ENCODE measurements at regions not wholly inside any gene's neighbourhood (a gene's known extent, or its start where the extent isn't known, plus 50 kb on each side); places are given as distances from the start of the nearest gene placed in this dataset.
"Not testable (repeated sequence)": the region's sequence is repeated elsewhere in the genome, so short reads cannot be mapped to it uniquely, and the experiment has no call there.

DNA sequence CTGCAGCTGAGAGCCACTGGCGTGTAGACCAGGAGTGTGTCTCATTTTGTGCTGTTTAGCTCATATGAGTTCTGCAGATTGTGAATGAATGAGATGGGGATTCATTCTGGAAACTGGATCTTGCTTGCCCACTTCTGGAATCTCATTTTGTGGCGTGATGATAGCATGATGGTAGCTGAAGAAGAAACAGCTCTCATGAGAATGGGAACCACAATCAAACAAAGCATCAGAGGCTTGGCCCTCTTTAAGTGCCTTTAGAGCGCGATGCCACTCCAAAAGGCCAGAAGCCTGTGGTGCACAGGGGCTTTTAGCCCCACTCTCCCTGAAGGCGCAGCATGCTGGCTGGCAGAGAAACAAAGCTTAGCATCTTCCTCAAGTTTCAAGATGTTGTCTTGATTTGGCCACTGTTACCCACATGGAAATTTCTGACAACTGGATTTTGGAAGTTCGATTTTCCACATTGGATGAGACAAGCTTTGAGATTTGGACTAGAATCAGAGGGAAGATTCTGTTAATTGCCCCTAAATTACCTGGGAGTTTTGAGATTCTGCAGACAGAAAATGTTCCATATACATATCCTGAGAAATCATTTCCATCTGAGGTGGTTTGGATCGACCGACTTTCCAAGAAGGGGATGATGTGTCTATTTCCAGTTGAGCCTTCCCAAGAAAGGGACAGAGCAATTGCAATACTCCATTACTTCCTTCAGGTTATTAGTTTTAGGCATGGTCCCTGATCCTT is 234.5 kb downstream of the VAPA start:
- ATAC-seq (no peak), DNase-seq (no peak)
- intact Hi-C loops (cut with micrococcal nuclease) = no loop called here

GRCh38 chr18:10149768-10150556 is 236.1 kb downstream of the VAPA start:
- DNase-seq (no peak), ATAC-seq (no peak)
- intact Hi-C loops (cut with micrococcal nuclease) = no loop called here

GRCh38 chr18:10150576-10150975 is 236.8 kb downstream of the VAPA start:
- DNase-seq; ATAC-seq; intact Hi-C loops (cut with micrococcal nuclease): not testable (repeated sequence)

GRCh38 chr18:10152475-10152874 is 238.7 kb downstream of the VAPA start:
- DNase-seq = no peak
- no peak for ATAC-seq
- intact Hi-C loops (cut with micrococcal nuclease) = no loop called here

GRCh38 chr18:10153924-10154752 is 240.3 kb downstream of the VAPA start:
- intact Hi-C loops (cut with micrococcal nuclease) = no loop called here
- DNase-seq (no peak), ATAC-seq (peak; percentile 65)

DNA sequence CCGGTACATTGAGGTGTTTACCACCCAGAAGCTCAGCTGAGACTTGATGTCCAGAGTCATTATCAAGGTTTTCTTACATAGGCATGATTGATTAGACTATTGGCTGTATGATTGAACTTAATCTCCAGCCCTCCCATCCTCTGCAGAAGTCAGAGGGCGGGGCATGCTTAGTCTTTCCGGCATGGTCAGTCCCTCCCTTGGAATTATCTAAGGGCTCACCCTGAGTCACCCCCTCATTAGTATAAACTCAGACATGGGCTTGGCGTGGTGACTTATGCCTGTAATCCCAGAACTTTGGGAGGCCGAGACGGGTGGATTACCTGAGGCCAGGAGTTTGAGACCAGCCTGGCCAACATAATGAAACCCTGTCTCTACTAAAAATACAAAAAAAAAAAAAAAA is 243.9 kb downstream of the VAPA start:
- DNase-seq (no peak), ATAC-seq (no peak)
- intact Hi-C loops (cut with micrococcal nuclease) = no loop called here

- DNase-seq (no peak), ATAC-seq (no peak)
- intact Hi-C loops (cut with micrococcal nuclease) = no loop called here
Measured at GRCh38 chr18:10160251-10160650, 246.4 kb downstream of the VAPA start.

DNA sequence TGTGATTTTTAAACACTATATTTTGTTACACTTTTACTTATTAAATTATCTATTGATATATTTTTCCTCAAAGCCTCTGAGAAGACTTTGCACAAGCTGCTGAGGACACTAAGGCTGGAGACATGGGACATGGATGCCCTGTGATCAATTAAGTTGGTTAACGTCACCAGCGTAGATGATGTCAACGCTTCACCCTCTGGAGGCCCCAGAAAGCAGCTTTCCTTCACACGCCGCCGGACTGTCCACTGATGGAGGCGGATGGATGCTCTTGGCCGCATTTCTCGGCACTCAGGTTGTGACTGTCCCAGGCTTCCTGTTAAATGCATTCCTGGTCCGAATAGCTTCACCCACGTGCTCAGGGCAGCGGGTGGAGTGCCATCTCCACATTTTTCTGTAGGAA is 247.5 kb downstream of the VAPA start:
- no peak for ATAC-seq
- intact Hi-C loops (cut with micrococcal nuclease) = no loop called here
- no peak for DNase-seq

- ATAC-seq (no peak), DNase-seq (no peak)
- intact Hi-C loops (cut with micrococcal nuclease) = no loop called here
Measured at GRCh38 chr18:10162340-10162739, 248.5 kb downstream of the VAPA start.

DNA sequence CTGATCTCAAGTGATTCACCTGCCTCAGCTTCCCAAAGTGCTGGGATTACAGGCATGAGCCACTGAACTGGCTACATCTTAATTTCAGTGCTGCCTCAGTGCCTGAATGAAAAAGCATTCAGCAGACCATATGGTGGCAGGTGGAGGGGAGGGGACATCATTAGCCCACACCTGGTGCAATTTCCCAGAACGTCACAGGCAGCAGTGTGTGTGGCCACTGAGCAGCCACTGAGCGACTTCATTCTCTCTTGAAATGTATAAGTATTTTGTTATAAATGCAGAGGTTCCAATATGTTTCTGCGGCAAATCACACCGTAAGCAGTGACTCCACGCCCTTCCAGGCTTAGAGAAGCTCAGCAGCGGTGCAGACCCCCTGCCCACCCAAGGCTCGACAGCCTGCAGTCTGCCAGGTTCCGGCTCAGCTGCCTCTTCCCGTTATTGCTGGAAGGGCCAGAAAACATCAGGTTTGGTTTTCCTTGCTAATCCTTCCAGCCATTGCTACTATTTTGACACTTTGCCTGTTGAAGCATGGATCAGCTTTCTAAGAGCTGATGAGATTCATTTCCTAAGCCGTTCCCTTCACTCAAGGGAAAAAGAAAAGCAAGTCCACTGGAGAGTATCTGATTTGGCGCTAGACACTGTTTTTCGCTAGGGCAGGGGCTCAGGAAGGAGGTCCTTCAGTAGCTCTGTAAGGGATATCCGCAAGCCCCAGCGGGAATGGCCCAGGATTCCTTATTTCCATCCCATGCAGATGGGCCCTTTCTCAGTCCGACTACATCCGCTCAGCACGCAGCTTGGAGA is 250.7 kb downstream of the VAPA start:
- intact Hi-C loops (cut with micrococcal nuclease) = no loop called here
- DNase-seq = no peak
- peak; percentile 87 for ATAC-seq

DNA sequence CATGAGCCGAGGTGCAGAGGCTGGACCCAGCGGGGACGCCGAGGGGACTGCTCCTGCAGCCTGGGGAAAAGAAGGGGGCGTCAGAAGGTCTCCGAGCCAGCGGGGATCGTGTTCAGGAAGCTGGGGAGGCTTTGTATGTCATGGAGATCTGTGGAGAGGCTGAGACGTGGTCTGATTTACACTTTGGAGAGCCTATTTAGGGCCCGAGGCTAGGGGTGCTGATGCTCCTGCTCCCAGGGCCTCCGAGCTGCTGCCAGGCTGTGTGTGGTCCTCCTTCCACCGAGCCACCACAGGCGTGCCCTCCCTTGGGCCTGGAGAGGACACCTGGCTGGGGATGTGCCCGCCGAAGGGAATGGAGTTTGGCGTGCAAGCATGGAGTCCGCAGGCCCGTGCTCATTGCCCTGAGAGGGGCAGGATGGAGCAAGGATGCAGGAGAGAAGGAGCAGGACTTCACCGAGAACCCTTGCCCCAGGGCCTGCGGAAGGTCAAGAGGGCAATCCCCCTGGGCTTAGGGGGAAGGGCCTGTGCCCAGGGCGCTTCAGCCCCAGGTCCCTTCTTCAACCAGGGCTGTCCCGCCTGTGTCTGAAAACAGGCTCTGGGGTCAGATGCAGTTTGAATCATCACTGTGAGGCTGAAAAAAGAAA is 252.5 kb downstream of the VAPA start:
- DNase-seq = no peak
- intact Hi-C loops (cut with micrococcal nuclease) = no loop called here
- no peak for ATAC-seq

- DNase-seq (no peak), ATAC-seq (no peak)
- intact Hi-C loops (cut with micrococcal nuclease) = no loop called here
Measured at GRCh38 chr18:10167759-10168158, 253.9 kb downstream of the VAPA start.

DNA sequence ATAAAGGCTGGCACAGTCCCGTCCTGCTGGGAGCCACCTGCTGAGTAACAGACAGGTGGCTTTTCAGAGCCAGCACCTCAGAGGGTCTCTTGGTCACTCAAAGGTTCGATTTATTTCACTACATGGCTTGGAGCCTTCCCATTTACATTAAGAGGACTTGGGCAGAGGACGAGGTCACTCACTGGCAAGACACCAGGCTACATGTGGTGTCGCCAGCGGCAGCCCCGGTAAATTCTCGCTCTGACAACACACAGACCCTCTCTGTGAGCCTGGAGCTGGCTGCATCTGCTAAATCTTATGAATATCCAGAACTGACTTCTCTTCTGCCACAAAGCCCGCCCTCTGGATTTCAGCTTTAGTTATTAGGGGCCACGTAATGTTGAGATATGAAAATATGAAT is 254.7 kb downstream of the VAPA start:
- no peak for DNase-seq
- ATAC-seq = no peak
- intact Hi-C loops (cut with micrococcal nuclease) = no loop called here

DNA sequence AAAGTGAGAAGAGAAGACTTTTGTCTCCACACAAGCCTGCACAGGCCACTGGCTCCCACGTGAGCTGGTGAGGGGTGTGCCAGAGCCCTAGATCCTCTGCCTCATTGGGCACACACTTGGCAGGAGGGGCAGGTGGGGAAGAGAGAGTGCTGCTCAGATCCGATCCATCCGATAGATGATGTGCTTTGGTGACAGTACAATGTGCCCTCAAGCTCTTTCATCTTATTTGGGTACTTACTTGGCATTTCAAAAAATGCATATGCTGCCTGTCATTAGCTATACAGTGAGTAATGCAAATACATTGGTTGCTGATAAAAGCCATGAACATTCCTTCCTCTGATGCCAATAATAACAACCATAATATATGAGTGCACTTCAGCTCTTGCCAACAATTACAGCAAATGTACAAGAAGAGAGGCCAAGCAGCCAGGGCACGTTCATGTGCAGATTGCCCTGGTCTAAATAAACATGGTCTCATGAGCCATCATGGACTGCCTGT is 255.3 kb downstream of the VAPA start:
- DNase-seq = no peak
- ATAC-seq = no peak
- intact Hi-C loops (cut with micrococcal nuclease) = no loop called here

DNA sequence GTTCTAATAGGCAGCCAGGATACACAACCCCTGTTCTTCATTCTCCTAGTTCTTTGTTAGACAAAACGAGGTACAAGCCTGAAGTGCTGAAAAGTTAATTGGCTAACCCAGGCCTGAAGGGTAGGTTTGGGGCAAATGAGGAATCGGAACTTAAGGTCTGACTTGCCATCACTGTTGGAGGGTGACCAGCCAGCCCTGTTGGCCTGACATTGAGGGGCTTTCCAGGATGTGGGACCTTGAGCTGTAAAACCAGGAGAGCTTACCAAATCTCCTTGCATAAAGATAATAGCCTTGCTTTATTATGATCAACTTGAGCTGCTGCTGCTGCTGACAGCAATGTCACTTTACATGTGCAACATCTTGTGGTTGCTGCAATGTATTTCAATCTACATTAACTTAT is 256.0 kb downstream of the VAPA start:
- ATAC-seq (no peak), DNase-seq (no peak)
- intact Hi-C loops (cut with micrococcal nuclease) = no loop called here

DNA sequence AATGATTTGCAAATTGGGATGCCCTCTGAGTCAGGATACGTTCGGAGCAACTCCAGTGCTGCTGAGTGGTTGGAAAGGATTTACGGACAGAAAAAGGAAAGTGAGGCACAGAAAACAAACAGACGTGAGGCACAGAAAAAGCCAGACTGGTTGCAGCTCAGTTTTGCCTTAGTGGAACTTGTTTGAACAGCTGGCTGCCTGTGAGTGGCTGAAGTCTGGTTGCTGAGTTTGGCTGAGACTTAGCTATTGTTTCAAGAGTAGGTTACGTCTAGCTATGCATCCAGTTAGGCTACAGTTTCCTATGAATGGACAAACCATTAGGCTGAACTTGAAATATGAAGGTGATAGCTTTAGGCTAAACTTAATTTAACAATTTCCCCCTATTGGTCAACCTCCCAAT is 256.6 kb downstream of the VAPA start:
- intact Hi-C loops (cut with micrococcal nuclease) = no loop called here
- ATAC-seq (no peak), DNase-seq (no peak)

- ATAC-seq; DNase-seq; intact Hi-C loops (cut with micrococcal nuclease): not testable (repeated sequence)
Measured at GRCh38 chr18:10175333-10175732, 261.5 kb downstream of the VAPA start.

DNA sequence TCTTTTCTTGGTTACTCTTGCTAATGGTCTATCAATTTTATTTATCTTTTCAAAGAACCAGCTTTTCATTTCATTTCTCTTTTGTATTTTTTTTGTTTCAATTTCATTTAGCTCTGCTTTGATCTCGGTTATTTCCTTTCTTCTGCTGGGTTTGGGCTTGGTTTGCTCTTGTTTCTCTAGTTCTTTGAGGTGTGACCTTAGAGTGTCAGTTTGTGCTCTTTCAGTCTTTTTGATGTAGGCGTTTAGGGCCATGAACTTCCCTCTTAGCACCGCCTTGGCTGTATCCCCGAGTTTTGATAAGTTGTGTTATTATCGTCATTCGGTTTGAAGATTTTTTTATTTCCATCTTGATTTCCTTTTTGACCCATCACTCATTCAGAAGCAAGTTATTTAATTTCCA is 265.5 kb downstream of the VAPA start:
- intact Hi-C loops (cut with micrococcal nuclease) = not testable (repeated sequence)

More for the DNA sequence above, 265.5 kb downstream of the VAPA start:
- not testable (repeated sequence) for ATAC-seq, DNase-seq
